ENCODE measurements at regions not wholly inside any gene's neighbourhood (a gene's known extent, or its start where the extent isn't known, plus 50 kb on each side); places are given as distances from the start of the nearest gene placed in this dataset.
"Not testable (repeated sequence)": the region's sequence is repeated elsewhere in the genome, so short reads cannot be mapped to it uniquely, and the experiment has no call there.

- 27 to 31% methylated on average over 3 of the region's 3 CpGs for WGBS, 2 donors (ENCODE audit: low coverage in 1 of 2)
- Histone ChIP-seq H3K4me3 (no peak overlapping the region), H3K36me3 (no peaks in the 10 kb centered on the region), H3K9me3 (no peaks in the 10 kb centered on the region), H3K4me1 (no peaks in the 10 kb centered on the region), H3K27me3 (no peaks in the 10 kb centered on the region), H3K27ac (no peak overlapping the region)
- no peak for ATAC-seq
- TF ChIP-seq POLR2AphosphoS5 (IDR thresholded peaks at IDR 0.05) (no peak), EP300 (IDR thresholded peaks at IDR 0.05) (no peak), POLR2A (IDR thresholded peaks at IDR 0.05) (no peak)
- TF ChIP-seq, protein P1, sequence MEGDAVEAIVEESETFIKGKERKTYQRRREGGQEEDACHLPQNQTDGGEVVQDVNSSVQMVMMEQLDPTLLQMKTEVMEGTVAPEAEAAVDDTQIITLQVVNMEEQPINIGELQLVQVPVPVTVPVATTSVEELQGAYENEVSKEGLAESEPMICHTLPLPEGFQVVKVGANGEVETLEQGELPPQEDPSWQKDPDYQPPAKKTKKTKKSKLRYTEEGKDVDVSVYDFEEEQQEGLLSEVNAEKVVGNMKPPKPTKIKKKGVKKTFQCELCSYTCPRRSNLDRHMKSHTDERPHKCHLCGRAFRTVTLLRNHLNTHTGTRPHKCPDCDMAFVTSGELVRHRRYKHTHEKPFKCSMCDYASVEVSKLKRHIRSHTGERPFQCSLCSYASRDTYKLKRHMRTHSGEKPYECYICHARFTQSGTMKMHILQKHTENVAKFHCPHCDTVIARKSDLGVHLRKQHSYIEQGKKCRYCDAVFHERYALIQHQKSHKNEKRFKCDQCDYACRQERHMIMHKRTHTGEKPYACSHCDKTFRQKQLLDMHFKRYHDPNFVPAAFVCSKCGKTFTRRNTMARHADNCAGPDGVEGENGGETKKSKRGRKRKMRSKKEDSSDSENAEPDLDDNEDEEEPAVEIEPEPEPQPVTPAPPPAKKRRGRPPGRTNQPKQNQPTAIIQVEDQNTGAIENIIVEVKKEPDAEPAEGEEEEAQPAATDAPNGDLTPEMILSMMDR (IDR thresholded peaks at IDR 0.05), result no peak
These were observed 919.9 kb downstream of the SLITRK1 start for GRCh38 chr13:82962397-82962796.

GRCh38 chr13:82961757-82962156 lies 920.5 kb downstream of the SLITRK1 start:
- H3K9me3 ChIP-seq, result no peaks in the 10 kb centered on the region
- no peak for ATAC-seq
- 95 to 100% methylated on average over 1 of the region's 1 CpG for WGBS, 2 donors (ENCODE audit: low coverage in 1 of 2)

DNA sequence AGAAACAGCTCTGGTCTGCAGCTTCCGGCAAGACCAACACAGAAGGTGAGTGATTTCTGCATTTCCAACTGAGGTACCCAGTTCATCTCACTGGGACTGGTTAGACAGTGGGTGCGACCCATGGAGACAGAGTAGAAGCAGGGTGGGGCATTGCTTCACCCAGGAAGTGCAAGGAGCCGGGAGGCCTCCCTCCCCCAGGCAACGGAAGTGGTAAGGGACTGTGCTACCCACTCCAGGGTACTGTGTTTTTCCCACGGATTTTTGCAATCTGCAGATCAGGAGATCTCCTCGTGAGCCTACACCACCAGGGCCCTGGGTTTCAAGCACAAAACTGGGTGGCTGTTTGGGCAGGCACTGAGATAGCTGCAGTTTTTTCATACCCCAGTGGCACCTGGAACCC lies 929.9 kb downstream of the SLITRK1 start:
- not testable (repeated sequence) for H3K9me3 ChIP-seq, H3K4me3 ChIP-seq, H3K27me3 ChIP-seq, H3K4me1 ChIP-seq, H3K27ac ChIP-seq, ATAC-seq, H3K36me3 ChIP-seq
- 80 to 100% methylated on average over 2 to 4 of the region's 6 CpGs for WGBS, 2 donors (ENCODE audit: low coverage in 1 of 2)

More at GRCh38 chr13:82961757-82962156, 920.5 kb downstream of the SLITRK1 start:
- TF ChIP-seq, protein P1 (IDR thresholded peaks at IDR 0.05), result no peak
- TF ChIP-seq EP300 (IDR thresholded peaks at IDR 0.05) (no peak), POLR2AphosphoS5 (IDR thresholded peaks at IDR 0.05) (no peak), POLR2A (IDR thresholded peaks at IDR 0.05) (no peak)
- no peaks in the 10 kb centered on the region for H3K27me3 ChIP-seq
- H3K27ac ChIP-seq, result no peak overlapping the region
- H3K36me3 ChIP-seq, result no peaks in the 10 kb centered on the region
- no peak overlapping the region for H3K4me3 ChIP-seq
- no peaks in the 10 kb centered on the region for H3K4me1 ChIP-seq

DNA sequence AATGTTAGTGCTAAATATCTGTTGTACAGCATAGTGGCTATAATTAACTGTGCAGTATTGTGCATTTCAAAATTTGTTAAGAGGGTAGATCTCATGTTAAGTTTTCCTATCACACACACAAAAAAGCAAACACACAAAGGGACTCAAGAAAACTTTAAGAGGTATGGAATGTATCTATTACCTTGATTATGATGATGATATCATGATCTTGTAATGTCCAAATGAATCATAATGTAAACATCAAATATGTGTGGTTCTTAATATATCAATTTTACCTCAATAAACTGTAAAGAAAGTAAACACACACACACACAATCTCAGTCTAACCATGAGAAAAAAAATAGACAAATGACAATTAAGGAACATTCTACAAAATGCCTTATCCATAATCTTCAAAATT lies 934.6 kb downstream of the SLITRK1 start:
- Histone ChIP-seq H3K4me3 (no peak overlapping the region), H3K36me3 (no peaks in the 10 kb centered on the region), H3K9me3 (no peaks in the 10 kb centered on the region), H3K27me3 (no peaks in the 10 kb centered on the region), H3K27ac (no peak overlapping the region), H3K4me1 (no peaks in the 10 kb centered on the region)
- ATAC-seq, result no peak
- no peak for TF ChIP-seq EP300 (IDR thresholded peaks at IDR 0.05)
- TF ChIP-seq POLR2A (IDR thresholded peaks at IDR 0.05), result no peak
- no peak for TF ChIP-seq POLR2AphosphoS5 (IDR thresholded peaks at IDR 0.05)
- TF ChIP-seq, protein P1 (IDR thresholded peaks at IDR 0.05), result no peak

GRCh38 chr13:82947191-82947621 lies 935.1 kb downstream of the SLITRK1 start:
- H3K36me3 ChIP-seq, result no peaks in the 10 kb centered on the region
- ATAC-seq, result no peak
- 52 to 56% methylated on average over 2 of the region's 2 CpGs for WGBS, 2 donors (ENCODE audit: low coverage in 1 of 2)

More at GRCh38 chr13:82947191-82947621, 935.1 kb downstream of the SLITRK1 start:
- Histone ChIP-seq H3K9me3 (no peaks in the 10 kb centered on the region), H3K4me3 (no peak overlapping the region), H3K4me1 (no peaks in the 10 kb centered on the region), H3K27me3 (no peaks in the 10 kb centered on the region), H3K27ac (no peak overlapping the region)
- TF ChIP-seq POLR2AphosphoS5 (IDR thresholded peaks at IDR 0.05), result no peak
- TF ChIP-seq, protein P1 (IDR thresholded peaks at IDR 0.05), result no peak
- no peak for TF ChIP-seq EP300 (IDR thresholded peaks at IDR 0.05)
- no peak for TF ChIP-seq POLR2A (IDR thresholded peaks at IDR 0.05)

Measured in gastroesophageal sphincter (tissue), 4 donors.